T-helper 1 cell treated with Interleukin-12 subunit alpha and Interleukin-12 subunit beta and Interleukin-4 antibody, amounts not matched to agents 30 μg/mL and 1 μg/mL, for 36 hours (primary cell): ENCODE measurements at regions not wholly inside any gene's neighbourhood (a gene's known extent, or its start where the extent isn't known, plus 50 kb on each side); places are given as distances from the start of the nearest gene placed in this dataset.
"Not testable (repeated sequence)": the region's sequence is repeated elsewhere in the genome, so short reads cannot be mapped to it uniquely, and the experiment has no call there.

ENCODE experiments used
- H3K27ac Mint-ChIP-seq: one replicate; pipeline ENCODE4 v1.8.0; 2021; ENCODE audit warnings: mild to moderate bottlenecking, mixed read lengths
- H3K27me3 Mint-ChIP-seq: one replicate; pipeline ENCODE4 v1.8.0; 2021; ENCODE audit warnings: low read depth, mixed read lengths
- H3K36me3 Mint-ChIP-seq: one replicate; pipeline ENCODE4 v1.8.0; 2021; ENCODE audit warnings: low read depth, mixed read lengths
- H3K4me1 Mint-ChIP-seq: one replicate; pipeline ENCODE4 v1.8.0; 2021; ENCODE audit warnings: low read depth, mixed read lengths
- H3K4me3 Mint-ChIP-seq: one replicate; pipeline ENCODE4 v1.8.0; 2021; ENCODE audit warnings: mild to moderate bottlenecking, moderate library complexity, mixed read lengths
- H3K9me3 Mint-ChIP-seq: one replicate; pipeline ENCODE4 v1.8.0; 2021; ENCODE audit warnings: mixed read lengths

DNA sequence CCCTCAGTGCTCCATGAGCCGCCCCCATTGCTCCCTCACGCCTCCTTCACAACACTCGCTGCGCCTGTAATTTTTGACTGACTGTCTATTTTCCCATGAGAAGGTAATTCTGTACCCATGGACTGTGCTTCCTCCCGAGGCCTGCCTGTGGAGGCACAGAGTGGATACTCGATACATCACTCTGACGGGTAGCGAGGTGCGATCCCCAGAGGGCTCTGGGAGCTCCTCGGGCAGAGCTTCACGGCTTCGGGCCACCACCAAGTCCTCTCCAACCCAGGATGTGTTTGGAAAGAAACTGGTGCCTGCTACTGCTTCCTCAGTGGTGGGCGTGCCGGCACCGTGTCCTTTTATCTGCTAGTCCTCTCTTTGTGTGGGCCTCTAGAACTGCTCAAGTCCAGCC is 108.6 kb upstream of the DLG1 start:
- H3K4me3 Mint-ChIP-seq, result no peak overlapping the region
- no peaks in the 10 kb centered on the region for H3K9me3 Mint-ChIP-seq
- H3K27ac Mint-ChIP-seq, result no peak overlapping the region
- H3K36me3 Mint-ChIP-seq, result no peaks in the 10 kb centered on the region
- no peaks in the 10 kb centered on the region for H3K4me1 Mint-ChIP-seq
- peaks cover 12% of the 10 kb centered on the region for H3K27me3 Mint-ChIP-seq

DNA sequence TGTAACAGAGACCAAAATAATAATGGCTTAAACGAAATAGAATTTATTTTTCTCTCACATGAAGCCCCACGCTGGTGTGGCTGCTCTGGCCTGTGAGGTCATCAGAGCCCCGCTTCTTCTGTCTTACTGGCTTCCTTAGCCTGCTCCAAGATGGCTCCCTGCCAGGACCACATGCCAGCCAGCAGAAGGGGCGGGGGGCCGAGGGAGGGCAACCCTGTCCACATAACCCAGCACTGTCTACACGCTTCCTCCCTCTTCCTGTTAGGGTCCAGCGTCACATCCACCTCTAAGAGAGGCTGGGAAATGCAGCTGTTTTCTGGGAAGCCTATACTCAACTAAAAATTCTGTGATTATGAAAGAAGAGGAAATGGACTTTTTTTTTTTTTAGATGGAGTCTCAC is 107.9 kb upstream of the DLG1 start:
- H3K27me3 Mint-ChIP-seq, result peaks cover 7% of the 10 kb centered on the region
- H3K27ac Mint-ChIP-seq, result no peak overlapping the region
- no peaks in the 10 kb centered on the region for H3K9me3 Mint-ChIP-seq
- H3K4me1 Mint-ChIP-seq, result no peaks in the 10 kb centered on the region
- H3K4me3 Mint-ChIP-seq, result no peak overlapping the region
- H3K36me3 Mint-ChIP-seq, result no peaks in the 10 kb centered on the region

GRCh38 chr3:197404754-197405153 is 106.3 kb upstream of the DLG1 start:
- no peaks in the 10 kb centered on the region for H3K9me3 Mint-ChIP-seq
- peaks cover 3% of the 10 kb centered on the region for H3K27me3 Mint-ChIP-seq
- H3K27ac Mint-ChIP-seq, result no peak overlapping the region
- no peaks in the 10 kb centered on the region for H3K4me1 Mint-ChIP-seq
- H3K36me3 Mint-ChIP-seq, result no peaks in the 10 kb centered on the region
- H3K4me3 Mint-ChIP-seq, result no peak overlapping the region

GRCh38 chr3:197404030-197404429 is 105.6 kb upstream of the DLG1 start:
- no peak overlapping the region for H3K4me3 Mint-ChIP-seq
- H3K4me1 Mint-ChIP-seq, result no peaks in the 10 kb centered on the region
- H3K27me3 Mint-ChIP-seq, result peaks cover 3% of the 10 kb centered on the region
- H3K9me3 Mint-ChIP-seq, result no peaks in the 10 kb centered on the region
- no peaks in the 10 kb centered on the region for H3K36me3 Mint-ChIP-seq
- no peak overlapping the region for H3K27ac Mint-ChIP-seq

GRCh38 chr3:197402401-197402800 is 104.0 kb upstream of the DLG1 start:
- not testable (repeated sequence) for H3K4me3 Mint-ChIP-seq, H3K9me3 Mint-ChIP-seq, H3K36me3 Mint-ChIP-seq, H3K27ac Mint-ChIP-seq, H3K27me3 Mint-ChIP-seq, H3K4me1 Mint-ChIP-seq

- Mint-ChIP-seq H3K4me1 (peaks cover 8% of the 10 kb centered on the region), H3K4me3 (no peak overlapping the region), H3K36me3 (no peaks in the 10 kb centered on the region), H3K9me3 (no peaks in the 10 kb centered on the region), H3K27me3 (peaks cover 3% of the 10 kb centered on the region), H3K27ac (no peak overlapping the region)
Observed at GRCh38 chr3:197399486-197399885, 101.1 kb upstream of the DLG1 start.

DNA sequence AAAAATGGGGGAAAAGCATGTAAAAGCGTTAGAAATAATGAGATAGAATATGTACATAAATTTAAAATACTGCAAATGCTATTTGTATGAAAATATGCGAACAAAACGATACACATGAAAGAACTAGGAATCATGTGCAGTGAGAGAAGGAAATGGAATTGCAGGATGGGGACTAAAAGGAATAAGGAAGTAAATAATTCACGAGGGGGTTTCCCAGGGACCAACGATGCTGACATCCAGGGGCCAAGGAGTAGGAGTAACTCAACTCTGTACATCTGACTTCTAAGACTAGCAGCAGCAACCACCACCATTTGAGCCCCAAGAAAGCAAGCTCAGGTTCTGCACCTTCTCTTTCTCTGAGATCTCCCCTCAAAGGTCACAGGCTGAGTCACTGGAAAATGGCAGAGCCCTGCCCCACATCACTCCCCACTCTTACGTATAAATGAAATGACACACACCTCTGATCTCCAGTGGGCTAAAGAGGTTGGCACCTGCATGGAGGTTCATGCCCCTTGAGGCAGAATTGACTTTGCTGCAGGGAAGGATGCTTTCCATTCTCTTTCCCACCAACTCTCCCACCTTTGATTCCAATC is 100.0 kb upstream of the DLG1 start:
- no peak overlapping the region for H3K4me3 Mint-ChIP-seq
- no peaks in the 10 kb centered on the region for H3K36me3 Mint-ChIP-seq
- peaks cover 12% of the 10 kb centered on the region for H3K4me1 Mint-ChIP-seq
- peaks cover 3% of the 10 kb centered on the region for H3K27me3 Mint-ChIP-seq
- H3K9me3 Mint-ChIP-seq, result no peaks in the 10 kb centered on the region
- H3K27ac Mint-ChIP-seq, result no peak overlapping the region

DNA sequence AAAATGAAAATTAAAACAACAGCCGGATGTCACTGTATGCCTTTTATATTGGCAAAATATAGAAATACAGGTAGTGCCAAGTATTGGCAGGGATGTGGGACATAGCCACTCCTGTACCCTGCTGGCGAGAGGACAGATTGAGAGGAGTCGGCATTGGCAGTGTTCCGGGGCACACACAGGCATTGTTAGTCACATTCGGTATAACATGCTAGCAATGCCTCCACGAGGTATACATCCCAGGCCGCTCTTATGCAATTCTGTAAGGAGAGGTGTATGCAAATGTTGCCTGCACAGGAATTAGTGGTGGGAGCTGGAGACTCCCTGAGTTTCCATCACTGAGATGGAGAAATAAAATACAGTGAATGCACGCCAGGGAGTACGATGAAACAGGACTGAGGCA is 99.4 kb upstream of the DLG1 start:
- no peak overlapping the region for H3K4me3 Mint-ChIP-seq
- no peaks in the 10 kb centered on the region for H3K9me3 Mint-ChIP-seq
- H3K27ac Mint-ChIP-seq, result no peak overlapping the region
- peaks cover 12% of the 10 kb centered on the region for H3K4me1 Mint-ChIP-seq
- H3K27me3 Mint-ChIP-seq, result peaks cover 3% of the 10 kb centered on the region
- H3K36me3 Mint-ChIP-seq, result no peaks in the 10 kb centered on the region

GRCh38 chr3:197394464-197395321 is 96.3 kb upstream of the DLG1 start:
- H3K9me3 Mint-ChIP-seq, result no peaks in the 10 kb centered on the region
- H3K27me3 Mint-ChIP-seq, result no peaks in the 10 kb centered on the region
- no peaks in the 10 kb centered on the region for H3K36me3 Mint-ChIP-seq
- peaks cover 12% of the 10 kb centered on the region for H3K4me1 Mint-ChIP-seq
- peak overlapping the region; percentile 65 for H3K27ac Mint-ChIP-seq
- H3K4me3 Mint-ChIP-seq, result no peak overlapping the region

GRCh38 chr3:197394126-197394463 is 95.7 kb upstream of the DLG1 start:
- Mint-ChIP-seq H3K4me1 (peaks cover 12% of the 10 kb centered on the region), H3K27ac (peak overlapping the region; percentile 62)
- H3K4me3 Mint-ChIP-seq, H3K36me3 Mint-ChIP-seq, H3K27me3 Mint-ChIP-seq, H3K9me3 Mint-ChIP-seq: not testable (repeated sequence)

DNA sequence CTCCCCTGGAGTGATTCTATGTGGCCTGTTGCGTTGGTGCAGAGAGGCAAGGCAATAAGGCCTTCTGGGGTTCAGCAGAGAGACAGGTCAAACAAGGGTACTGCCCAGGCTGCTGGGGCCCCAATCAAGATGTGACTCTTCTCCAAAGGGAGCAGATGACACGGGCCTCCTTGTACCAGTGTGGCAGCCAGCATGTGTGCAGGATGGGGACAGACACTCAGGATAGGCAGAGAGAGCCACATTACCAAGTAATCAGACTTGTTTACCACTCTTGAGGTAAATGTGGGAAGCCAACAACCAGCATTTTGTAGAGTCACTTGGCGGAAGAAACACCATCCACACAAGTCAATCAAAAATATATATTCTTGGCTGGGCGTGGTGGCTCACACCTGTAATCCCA is 95.3 kb upstream of the DLG1 start:
- H3K4me1 Mint-ChIP-seq, result peaks cover 12% of the 10 kb centered on the region
- H3K36me3 Mint-ChIP-seq, result no peaks in the 10 kb centered on the region
- no peaks in the 10 kb centered on the region for H3K9me3 Mint-ChIP-seq
- H3K4me3 Mint-ChIP-seq, result no peak overlapping the region
- no peaks in the 10 kb centered on the region for H3K27me3 Mint-ChIP-seq
- peak overlapping the region; percentile 62 for H3K27ac Mint-ChIP-seq

DNA sequence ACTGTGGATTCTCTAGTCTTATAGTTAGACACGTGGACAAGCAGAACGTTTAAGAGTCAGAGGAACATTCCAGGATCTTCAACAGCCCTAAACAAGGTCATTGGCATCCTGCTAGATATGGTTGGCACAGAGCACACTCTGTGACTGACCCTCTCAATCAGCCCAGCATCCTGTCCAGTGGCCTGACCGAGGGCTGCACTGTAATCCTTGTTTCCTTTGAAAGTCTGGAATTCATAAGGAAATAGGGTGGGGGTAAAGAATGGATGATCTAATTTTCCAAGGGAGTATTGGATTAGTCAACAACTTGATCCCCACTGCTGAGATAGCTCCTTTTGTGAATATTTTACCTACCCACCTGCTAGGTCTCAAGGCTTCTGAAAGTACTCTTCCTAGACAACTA is 94.5 kb upstream of the DLG1 start:
- Mint-ChIP-seq H3K27me3 (no peaks in the 10 kb centered on the region), H3K4me3 (no peak overlapping the region), H3K27ac (no peak overlapping the region), H3K36me3 (no peaks in the 10 kb centered on the region), H3K4me1 (peaks cover 11% of the 10 kb centered on the region), H3K9me3 (no peaks in the 10 kb centered on the region)

DNA sequence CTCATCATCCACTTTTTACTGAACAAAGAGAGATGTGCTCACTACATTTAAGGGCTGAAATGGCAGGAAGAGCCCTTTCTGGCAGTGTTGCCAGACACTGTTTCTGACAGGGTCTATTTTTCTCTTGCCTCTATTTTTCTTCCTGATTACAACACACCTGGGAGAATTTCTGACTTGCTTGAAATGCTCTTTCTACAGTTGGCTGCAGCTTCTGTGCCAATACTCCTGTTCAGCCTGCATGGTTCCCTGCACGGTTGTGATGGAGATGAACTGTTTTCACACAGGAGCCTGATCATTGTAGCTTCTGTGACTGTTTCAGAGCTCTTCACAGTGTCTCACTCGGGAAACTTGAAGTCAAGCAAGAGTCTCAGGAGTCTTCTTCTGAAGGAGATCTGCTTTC is 83.0 kb upstream of the DLG1 start:
- Mint-ChIP-seq H3K9me3 (no peaks in the 10 kb centered on the region), H3K27ac (no peak overlapping the region)

DNA sequence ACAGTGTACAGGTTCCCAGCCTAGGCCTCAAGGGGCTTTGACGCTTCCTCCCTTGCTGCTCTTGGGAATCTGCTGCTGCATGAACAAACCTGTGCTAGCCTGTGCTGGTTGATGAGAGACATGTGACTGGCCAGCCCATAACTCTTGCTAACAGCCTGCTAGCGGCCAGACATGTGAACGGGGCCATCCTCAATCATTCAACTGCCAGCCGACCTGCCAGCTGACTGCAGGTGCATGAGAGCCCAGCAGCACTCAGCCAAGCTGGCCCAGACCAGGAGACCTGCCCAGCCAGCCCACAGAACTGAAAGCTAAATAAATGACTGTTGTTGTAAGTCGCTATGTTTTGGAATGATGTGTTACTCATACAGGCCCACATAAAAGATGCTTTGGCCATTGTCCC is 82.4 kb upstream of the DLG1 start:
- peaks cover 4% of the 10 kb centered on the region for H3K4me1 Mint-ChIP-seq
- H3K9me3 Mint-ChIP-seq, result no peaks in the 10 kb centered on the region
- H3K36me3 Mint-ChIP-seq, result no peaks in the 10 kb centered on the region
- no peak overlapping the region for H3K27ac Mint-ChIP-seq
- H3K27me3 Mint-ChIP-seq, result peaks cover 3% of the 10 kb centered on the region
- no peak overlapping the region for H3K4me3 Mint-ChIP-seq

More for the DNA sequence above, 83.0 kb upstream of the DLG1 start:
- H3K27me3 Mint-ChIP-seq, result peaks cover 3% of the 10 kb centered on the region
- H3K4me3 Mint-ChIP-seq, result no peak overlapping the region
- H3K36me3 Mint-ChIP-seq, result no peaks in the 10 kb centered on the region
- H3K4me1 Mint-ChIP-seq, result peaks cover 4% of the 10 kb centered on the region

DNA sequence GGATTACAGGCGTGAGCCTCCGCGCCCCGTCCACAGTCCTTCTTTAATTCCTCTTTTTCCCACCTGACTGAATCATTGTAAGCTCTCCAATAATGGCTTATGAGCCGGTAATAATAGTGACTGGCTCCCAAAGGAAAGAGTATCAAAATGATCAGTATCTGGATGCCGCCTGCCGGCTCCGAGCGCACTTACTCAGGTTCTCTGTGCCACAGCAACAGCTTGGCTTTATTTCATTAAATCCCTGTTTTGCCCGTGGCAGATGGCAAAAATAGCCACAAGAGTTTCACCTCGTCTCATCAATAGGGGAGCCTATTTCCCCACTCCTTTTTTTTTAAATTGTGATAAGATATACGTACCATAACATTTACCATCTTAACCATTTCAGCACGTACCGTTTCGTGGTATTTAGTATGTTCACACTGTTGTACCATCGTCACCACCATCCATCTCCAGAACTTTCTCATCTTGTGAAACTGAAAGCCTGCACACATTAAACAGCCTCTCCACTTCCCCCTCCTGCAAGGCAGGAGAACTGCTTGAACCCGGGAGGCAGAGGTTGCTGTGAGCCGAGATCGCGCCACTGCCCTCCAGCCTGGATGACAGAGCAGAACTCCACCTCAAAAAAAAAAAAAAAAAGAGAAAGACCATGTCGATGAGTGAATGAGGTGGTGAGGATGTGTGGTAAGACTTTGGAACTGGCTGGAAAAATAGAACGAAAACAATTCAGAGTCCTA is 80.7 kb upstream of the DLG1 start:
- Mint-ChIP-seq H3K27ac (no peak overlapping the region), H3K9me3 (no peaks in the 10 kb centered on the region), H3K36me3 (no peaks in the 10 kb centered on the region), H3K4me3 (no peak overlapping the region), H3K4me1 (peaks cover 4% of the 10 kb centered on the region), H3K27me3 (no peaks in the 10 kb centered on the region)
